SK-MEL-5 (cell line): ENCODE measurements at regions not wholly inside any gene's neighbourhood (a gene's known extent, or its start where the extent isn't known, plus 50 kb on each side); places are given as distances from the start of the nearest gene placed in this dataset.

Experiments used
- DNase-seq: peaks from one replicate; pipeline ENCODE4 v3.0.0-alpha.2; 2016; ENCODE audit warnings: low read depth, low spot score
- in situ Hi-C: cut with HindIII; loops from 2 replicates; pipeline ENCODE4 v1.10.0; 2016; ENCODE audit warnings: low sequenced_read_pairs, high pct_unique_total_duplicates, low pct_unique_long_range_greater_than_20kb

GRCh38 chr10:8294779-8295178 lies 240.3 kb downstream of the GATA3 start:
- DNase-seq, result no peak
- in situ Hi-C loops, result no loop called here

DNA sequence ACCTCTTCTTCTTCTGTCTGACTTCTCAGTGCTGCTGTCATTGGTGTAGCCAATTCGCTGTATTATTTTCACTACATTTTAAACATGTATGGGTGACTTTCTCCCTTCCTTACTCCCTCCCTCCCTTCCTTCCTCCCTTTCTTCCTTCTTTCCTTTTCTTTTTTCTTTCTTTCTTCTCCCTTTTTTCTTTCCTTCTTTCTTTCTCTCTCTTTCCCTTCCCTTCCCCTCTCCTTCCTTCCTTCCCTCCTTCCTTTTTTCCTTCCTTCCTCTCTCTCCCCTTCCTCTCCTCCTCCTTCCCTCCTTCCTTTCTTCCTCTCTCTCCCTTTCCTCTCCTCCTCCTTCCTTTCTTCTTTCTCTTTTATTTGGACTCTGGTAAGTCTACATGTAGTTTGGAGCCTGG lies 240.8 kb downstream of the GATA3 start:
- in situ Hi-C loops, result no loop called here
- DNase-seq, result no peak

GRCh38 chr10:8296090-8296733 lies 241.7 kb downstream of the GATA3 start:
- in situ Hi-C loops, result no loop called here
- peak; percentile 36 for DNase-seq

DNA sequence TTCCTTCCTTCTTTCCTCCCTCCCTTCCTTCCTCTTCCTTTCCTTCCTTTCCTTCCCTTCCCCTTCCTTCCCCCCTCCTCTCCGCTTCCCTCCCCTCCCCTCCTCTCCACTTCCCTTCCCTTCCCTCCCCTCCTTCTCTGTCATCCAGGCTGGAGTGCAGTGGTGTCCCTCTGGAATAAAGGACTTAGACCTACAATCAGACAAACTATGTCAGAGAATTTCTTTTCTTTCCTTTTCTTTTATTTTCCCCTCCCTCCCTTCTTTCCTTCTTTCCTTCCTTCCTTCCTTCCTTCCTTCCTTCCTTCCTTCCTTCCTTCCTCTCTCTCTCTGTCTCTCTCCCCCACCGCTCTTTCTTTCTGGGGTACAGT lies 242.2 kb downstream of the GATA3 start:
- no peak for DNase-seq
- in situ Hi-C loops, result no loop called here

GRCh38 chr10:8297107-8297506 lies 242.6 kb downstream of the GATA3 start:
- no peak for DNase-seq
- in situ Hi-C loops, result no loop called here

DNA sequence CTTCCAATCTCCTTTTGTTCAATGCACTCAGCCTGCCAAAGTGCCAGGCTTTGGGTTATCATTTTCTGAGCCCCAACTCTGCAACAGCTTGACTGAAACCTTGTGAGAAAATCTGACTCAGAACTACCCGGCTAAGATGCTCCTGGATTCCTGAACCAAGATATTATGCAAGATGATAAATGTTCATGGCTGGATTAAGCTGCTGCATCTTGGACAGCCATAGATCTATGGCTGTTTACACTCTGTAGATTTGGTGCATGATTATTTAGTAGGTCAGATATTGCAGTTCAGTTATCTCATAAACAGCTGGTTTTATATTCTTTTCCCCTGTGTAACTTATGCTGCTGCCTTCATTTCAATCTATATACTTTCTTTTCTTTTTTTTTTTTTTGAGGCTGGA lies 243.5 kb downstream of the GATA3 start:
- in situ Hi-C loops, result no loop called here
- no peak for DNase-seq

- in situ Hi-C loops, result no loop called here
- no peak for DNase-seq
Observed at GRCh38 chr10:8298896-8299570, 244.5 kb downstream of the GATA3 start.

- in situ Hi-C loops, result no loop called here
- no peak for DNase-seq
Observed at GRCh38 chr10:8300925-8301324, 246.4 kb downstream of the GATA3 start.

GRCh38 chr10:8301333-8301732 lies 246.8 kb downstream of the GATA3 start:
- DNase-seq, result no peak
- in situ Hi-C loops, result no loop called here

GRCh38 chr10:8301831-8302230 lies 247.3 kb downstream of the GATA3 start:
- no peak for DNase-seq
- in situ Hi-C loops, result no loop called here

GRCh38 chr10:8302565-8302964 lies 248.1 kb downstream of the GATA3 start:
- in situ Hi-C loops, result no loop called here
- DNase-seq, result no peak

- in situ Hi-C loops, result no loop called here
- no peak for DNase-seq
Observed at GRCh38 chr10:8304861-8305260, 250.4 kb downstream of the GATA3 start.

DNA sequence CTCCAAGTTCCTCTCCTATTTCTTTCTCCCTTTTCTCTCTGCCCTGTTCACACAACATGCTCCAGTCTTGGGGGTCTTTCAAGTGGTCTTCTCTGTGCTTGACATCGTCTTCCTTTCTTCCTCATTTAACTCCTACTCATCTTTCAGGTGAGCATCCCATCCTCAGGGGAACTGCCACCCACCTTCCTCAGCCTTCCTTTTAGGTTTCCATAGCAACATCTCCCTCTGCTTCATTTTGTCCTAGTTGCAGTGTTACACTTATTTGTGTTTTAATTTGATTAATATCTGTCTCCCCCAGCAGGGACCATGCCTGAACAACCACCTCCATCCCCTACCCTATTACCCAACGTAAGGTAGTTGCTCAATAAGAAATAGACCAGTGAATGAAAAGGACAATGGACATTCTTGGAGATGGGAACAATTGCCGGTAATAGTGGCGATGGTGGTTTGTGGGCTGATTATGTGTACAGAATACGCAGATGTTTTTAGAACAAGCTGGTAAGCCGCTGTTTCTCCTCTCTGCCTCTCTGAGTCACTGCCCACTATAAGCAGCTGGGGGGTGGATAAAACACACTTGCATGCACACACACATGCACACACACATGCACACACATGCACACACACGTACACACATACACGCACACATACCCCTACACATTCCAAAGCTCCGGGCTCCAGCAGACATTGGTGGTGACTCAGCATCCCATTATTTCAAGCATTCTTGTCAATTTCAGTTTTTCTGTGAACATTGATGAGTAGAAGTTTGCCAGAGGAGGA lies 251.6 kb downstream of the GATA3 start:
- no peak for DNase-seq
- in situ Hi-C loops, result no loop called here

DNA sequence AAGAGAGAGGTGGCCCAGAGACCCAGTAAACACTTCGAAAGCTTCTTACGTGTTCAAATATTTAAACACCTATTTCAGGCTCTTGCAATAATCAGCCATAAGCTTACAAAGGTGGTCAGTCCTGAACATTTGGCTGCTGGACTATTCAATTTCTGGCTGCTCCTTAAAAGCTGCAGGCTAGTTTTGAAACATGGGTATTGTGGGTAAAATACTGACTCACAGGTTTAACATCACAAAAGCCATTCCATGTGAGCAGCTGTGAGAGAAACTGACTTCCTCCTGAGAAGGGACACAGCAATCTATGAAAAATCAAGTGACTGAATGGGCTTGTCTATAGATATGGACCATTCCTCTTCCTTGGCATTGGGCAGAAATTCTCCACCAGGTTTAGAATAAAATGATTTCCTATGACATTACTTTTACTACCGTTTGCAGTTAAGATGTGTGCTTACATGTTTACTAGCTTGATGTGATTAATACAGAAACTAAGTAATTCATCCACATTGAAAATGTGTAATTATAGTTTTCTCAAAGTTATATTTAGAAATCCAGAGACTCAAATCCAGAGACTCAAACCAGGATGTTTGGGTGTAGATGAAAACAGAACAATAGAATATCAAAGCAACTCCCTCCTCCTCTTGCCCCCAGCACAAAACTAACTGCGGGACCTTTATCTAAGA lies 252.3 kb downstream of the GATA3 start:
- no peak for DNase-seq
- in situ Hi-C loops, result no loop called here

DNA sequence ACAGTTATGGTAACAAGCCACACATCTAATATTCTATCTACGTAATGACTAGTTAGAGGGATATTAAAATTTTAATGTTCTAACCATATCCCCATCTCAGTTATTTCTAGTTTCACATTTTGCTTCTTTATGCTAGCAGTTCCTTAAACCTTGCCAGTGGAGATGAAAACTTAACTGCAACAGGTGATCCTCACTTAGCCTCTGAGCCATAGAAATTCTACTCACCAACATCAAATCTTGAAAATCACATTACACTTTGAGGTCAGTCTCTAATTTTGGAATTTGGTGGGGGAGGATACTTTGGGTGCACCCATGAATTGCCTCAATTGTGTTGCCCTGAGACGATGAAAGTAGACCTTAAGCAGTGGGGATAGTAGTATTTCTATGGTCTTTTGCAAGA lies 256.4 kb downstream of the GATA3 start:
- in situ Hi-C loops, result no loop called here
- no peak for DNase-seq

DNA sequence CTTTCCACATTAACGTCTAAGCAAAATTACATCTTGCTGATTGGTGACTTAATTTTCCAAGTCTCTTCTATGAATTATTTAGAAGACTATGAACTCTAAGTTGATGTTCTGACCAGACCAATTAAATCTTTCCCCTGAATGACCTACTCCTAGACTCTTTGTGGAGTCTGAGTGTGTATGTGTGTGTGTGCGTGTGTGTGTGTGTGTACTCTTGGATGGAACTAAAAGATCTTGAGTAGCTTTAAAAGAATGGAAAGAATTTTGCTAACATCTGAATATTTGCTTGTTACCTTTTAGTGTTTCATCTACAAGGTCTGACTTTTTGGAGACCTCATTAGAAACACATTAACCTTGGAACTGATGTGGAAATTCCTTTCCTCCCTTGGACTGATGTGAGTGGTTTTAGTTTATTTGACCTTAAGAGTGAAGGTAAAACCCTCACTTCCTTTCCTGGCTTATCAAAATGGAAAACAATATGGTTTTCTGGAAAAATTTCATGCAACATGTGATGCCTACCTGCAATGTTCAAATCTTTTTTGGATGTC lies 257.1 kb downstream of the GATA3 start:
- in situ Hi-C loops, result no loop called here
- DNase-seq, result no peak

GRCh38 chr10:8312079-8312478 lies 257.6 kb downstream of the GATA3 start:
- in situ Hi-C loops, result no loop called here
- no peak for DNase-seq

GRCh38 chr10:8312781-8313180 lies 258.3 kb downstream of the GATA3 start:
- DNase-seq, result no peak
- in situ Hi-C loops, result no loop called here
